ENCODE measurements at regions not wholly inside any gene's neighbourhood (a gene's known extent, or its start where the extent isn't known, plus 50 kb on each side); places are given as distances from the start of the nearest gene placed in this dataset.

GRCh38 chr1:112320058-112320457, 76.0 kb upstream of the CTTNBP2NL start:
- no peak for TF ChIP-seq POLR2A (IDR thresholded peaks at IDR 0.05; ENCODE audit: extremely low read depth, insufficient read length)
- TF ChIP-seq, protein P1, sequence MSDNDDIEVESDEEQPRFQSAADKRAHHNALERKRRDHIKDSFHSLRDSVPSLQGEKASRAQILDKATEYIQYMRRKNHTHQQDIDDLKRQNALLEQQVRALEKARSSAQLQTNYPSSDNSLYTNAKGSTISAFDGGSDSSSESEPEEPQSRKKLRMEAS (IDR thresholded peaks at IDR 0.05; ENCODE audit: low read depth, low read length), result no peak
